Thymus (tissue), 11 donors: ENCODE measurements at regions not wholly inside any gene's neighbourhood (a gene's known extent, or its start where the extent isn't known, plus 50 kb on each side); places are given as distances from the start of the nearest gene placed in this dataset.

Experiments used
- DNase-seq, 9 donors: peaks; one replicate each; pipeline ENCODE4 v3.0.0-alpha.2; 2013; ENCODE audit warnings: low spot score in 9 of 9, low read depth in 6 of 9, missing footprints in 1 of 9
- H3K27ac ChIP-seq, 2 donors: one replicate each; pipeline ENCODE4 v1.5.1; 2013; ENCODE audit warnings: control low read depth in 1 of 2, low read depth in 1 of 2, low read length in 1 of 2, mild to moderate bottlenecking in 1 of 2, moderate library complexity in 1 of 2
- H3K27me3 ChIP-seq, 2 donors: one replicate each; pipeline ENCODE4 v1.5.1; 2013; ENCODE audit warnings: low read length in 1 of 2; ENCODE audit not compliant: control insufficient read depth in 2 of 2, insufficient read depth in 1 of 2
- H3K36me3 ChIP-seq, 2 donors: one replicate each; pipeline ENCODE4 v1.5.1; 2013; ENCODE audit warnings: low read length in 1 of 2, mild to moderate bottlenecking in 1 of 2, moderate library complexity in 1 of 2; ENCODE audit not compliant: control insufficient read depth in 2 of 2, insufficient read depth in 2 of 2
- H3K4me1 ChIP-seq, 2 donors: one replicate each; pipeline ENCODE4 v1.5.1; 2013; ENCODE audit warnings: low read length in 2 of 2; ENCODE audit not compliant: control insufficient read depth in 2 of 2, insufficient read depth in 2 of 2
- H3K4me3 ChIP-seq, 2 donors: one replicate each; pipeline ENCODE4 v1.5.1; 2013; ENCODE audit warnings: low read length in 2 of 2, control low read depth in 1 of 2, mild to moderate bottlenecking in 1 of 2
- H3K9me3 ChIP-seq, 2 donors: one replicate each; pipeline ENCODE4 v1.5.1; 2013; ENCODE audit warnings: low read length in 1 of 2, mild to moderate bottlenecking in 1 of 2; ENCODE audit not compliant: control insufficient read depth in 2 of 2, insufficient read depth in 1 of 2
- WGBS: extraction: QIAGEN DNeasy Blood & Tissue Kit; methylation state at CpG from one replicate; pipeline ENCODE4 v1.1.7; 2013; 5-methylcytosine and 5-hydroxymethylcytosine counted together
- donor health status: healthy.

- Histone ChIP-seq H3K27me3 (no peaks in the 10 kb centered on the region), H3K36me3 (no peaks in the 10 kb centered on the region), H3K9me3 (no peaks in the 10 kb centered on the region), H3K4me3 (no peak overlapping the region), H3K27ac (no peak overlapping the region), H3K4me1 (no peaks in the 10 kb centered on the region)
- no peak for DNase-seq
- WGBS, result 95% methylated on average over 2 of the region's 2 CpGs
These were observed 118.4 kb downstream of the NXNL2 start for GRCh38 chr9:88653406-88653805.

DNA sequence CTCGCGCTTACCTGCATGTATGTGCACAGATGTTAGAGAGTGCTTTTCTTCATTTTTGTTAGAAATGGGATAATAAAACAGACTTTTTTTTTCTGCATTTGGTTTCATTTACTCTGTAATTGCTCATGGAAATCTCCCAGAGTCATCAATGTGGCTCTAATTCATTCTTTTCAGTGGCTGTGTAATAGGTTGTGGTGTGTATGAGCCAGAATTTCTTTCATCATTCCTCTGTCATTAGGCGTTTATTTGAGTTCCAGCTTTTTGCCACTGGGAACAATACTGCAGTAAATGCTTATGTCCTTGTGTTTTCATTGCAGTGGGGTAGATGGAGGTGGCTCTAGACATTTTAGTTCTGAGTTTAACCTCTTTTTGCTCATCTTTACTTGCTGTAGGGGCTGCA is 118.9 kb downstream of the NXNL2 start:
- DNase-seq, result no peak
- WGBS, result 95% methylated on average over 3 of the region's 3 CpGs
- no peaks in the 10 kb centered on the region for H3K4me1 ChIP-seq

GRCh38 chr9:88657893-88658292 is 122.9 kb downstream of the NXNL2 start:
- Histone ChIP-seq H3K27me3 (no peaks in the 10 kb centered on the region), H3K36me3 (no peaks in the 10 kb centered on the region), H3K9me3 (no peaks in the 10 kb centered on the region), H3K27ac (peak overlapping the region in 1 of 2 donors; percentile 31), H3K4me3 (no peak overlapping the region), H3K4me1 (no peaks in the 10 kb centered on the region)
- WGBS, result 87% methylated on average over 2 of the region's 2 CpGs
- DNase-seq, result no peak

More for the DNA sequence above, 118.9 kb downstream of the NXNL2 start:
- Histone ChIP-seq H3K27me3 (no peaks in the 10 kb centered on the region), H3K36me3 (no peaks in the 10 kb centered on the region), H3K27ac (no peak overlapping the region), H3K9me3 (no peaks in the 10 kb centered on the region), H3K4me3 (no peak overlapping the region)

- Histone ChIP-seq H3K9me3 (no peaks in the 10 kb centered on the region), H3K4me3 (no peak overlapping the region), H3K27me3 (no peaks in the 10 kb centered on the region), H3K4me1 (no peaks in the 10 kb centered on the region), H3K36me3 (no peaks in the 10 kb centered on the region), H3K27ac (peak overlapping the region; percentile 10 to 35)
- 84% methylated on average over 7 of the region's 7 CpGs for WGBS
- peak in 1 of 9 donors; percentile 7 for DNase-seq
These were observed 123.4 kb downstream of the NXNL2 start for GRCh38 chr9:88658311-88658822.

- Histone ChIP-seq H3K4me3 (no peak overlapping the region), H3K27me3 (no peaks in the 10 kb centered on the region), H3K27ac (no peak overlapping the region), H3K36me3 (no peaks in the 10 kb centered on the region), H3K9me3 (no peaks in the 10 kb centered on the region), H3K4me1 (no peaks in the 10 kb centered on the region)
- WGBS, result 96% methylated on average over 2 of the region's 2 CpGs
- peak in 1 of 9 donors; percentile 4 for DNase-seq
These were observed 124.1 kb downstream of the NXNL2 start for GRCh38 chr9:88659126-88659525.

DNA sequence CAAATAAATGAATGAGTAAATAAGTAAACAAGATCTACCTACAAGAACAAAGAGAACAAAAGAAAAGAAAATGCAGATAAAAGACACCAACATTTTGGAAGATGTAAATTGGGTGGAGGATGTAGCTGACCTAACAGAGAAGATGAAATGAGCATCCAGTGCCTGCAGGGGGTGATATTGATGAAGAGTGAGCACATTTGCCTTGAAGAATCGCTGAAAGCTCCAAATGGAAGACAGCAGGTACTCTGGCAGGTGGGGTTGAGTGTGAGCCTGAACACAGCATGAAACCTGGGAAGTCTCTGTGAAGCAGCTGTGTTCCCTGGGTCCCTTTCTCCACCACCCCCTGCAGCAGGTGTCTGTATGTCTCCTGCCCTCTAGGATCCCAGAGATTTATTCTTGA is 125.6 kb downstream of the NXNL2 start:
- Histone ChIP-seq H3K4me1 (no peaks in the 10 kb centered on the region), H3K27me3 (no peaks in the 10 kb centered on the region), H3K36me3 (no peaks in the 10 kb centered on the region), H3K27ac (no peak overlapping the region), H3K4me3 (no peak overlapping the region), H3K9me3 (no peaks in the 10 kb centered on the region)
- peak in 8 of 9 donors; percentile 13 to 62 (median 20) for DNase-seq
- WGBS, result 29% methylated on average over 1 of the region's 1 CpG

- DNase-seq, result no peak
- H3K4me1 ChIP-seq, result no peaks in the 10 kb centered on the region
- 83% methylated on average over 3 of the region's 3 CpGs for WGBS
These were observed 126.8 kb downstream of the NXNL2 start for GRCh38 chr9:88661759-88662158.

DNA sequence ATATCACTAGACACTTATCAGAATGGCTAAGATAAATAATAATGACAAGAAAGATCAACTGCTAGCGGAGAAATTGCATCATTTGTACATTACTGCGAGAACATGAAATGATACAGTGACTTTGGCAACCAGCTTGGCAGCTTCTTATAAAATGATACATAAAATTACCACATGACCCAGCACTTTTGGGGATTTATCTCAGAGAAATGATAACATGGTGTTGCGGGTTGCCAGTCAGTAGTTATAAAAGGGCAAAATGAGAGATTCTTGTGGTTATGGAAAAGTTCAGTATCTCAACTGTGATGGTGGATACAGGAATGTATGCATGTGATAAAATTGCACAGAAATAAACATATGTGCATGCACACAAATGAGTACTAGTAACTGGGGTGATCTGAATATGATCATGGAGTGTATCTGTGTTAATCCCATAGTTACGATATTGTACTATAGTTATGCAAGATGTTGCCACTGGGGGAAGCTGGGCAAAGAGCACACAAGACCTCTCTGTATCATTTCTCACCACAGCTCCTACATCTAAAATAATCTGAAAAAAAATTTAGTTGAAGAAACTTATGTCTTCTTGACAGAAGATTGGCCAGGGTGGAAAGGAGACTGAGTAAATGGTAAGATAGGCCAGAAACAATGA is 128.9 kb downstream of the NXNL2 start:
- Histone ChIP-seq H3K36me3 (no peaks in the 10 kb centered on the region), H3K4me1 (no peaks in the 10 kb centered on the region), H3K4me3 (no peak overlapping the region), H3K9me3 (no peaks in the 10 kb centered on the region), H3K27ac (no peak overlapping the region), H3K27me3 (no peaks in the 10 kb centered on the region)
- WGBS, result 87% methylated on average over 4 of the region's 4 CpGs
- no peak for DNase-seq

More at GRCh38 chr9:88661759-88662158, 126.8 kb downstream of the NXNL2 start:
- Histone ChIP-seq H3K27ac (no peak overlapping the region), H3K36me3 (no peaks in the 10 kb centered on the region), H3K27me3 (no peaks in the 10 kb centered on the region), H3K9me3 (no peaks in the 10 kb centered on the region), H3K4me3 (no peak overlapping the region)

GRCh38 chr9:88664773-88665172 is 129.8 kb downstream of the NXNL2 start:
- WGBS, result 92% methylated on average over 8 of the region's 8 CpGs
- no peak for DNase-seq
- H3K9me3 ChIP-seq, result no peaks in the 10 kb centered on the region

More at GRCh38 chr9:88664773-88665172, 129.8 kb downstream of the NXNL2 start:
- H3K27me3 ChIP-seq, result no peaks in the 10 kb centered on the region
- no peaks in the 10 kb centered on the region for H3K4me1 ChIP-seq
- H3K27ac ChIP-seq, result no peak overlapping the region
- no peaks in the 10 kb centered on the region for H3K36me3 ChIP-seq
- H3K4me3 ChIP-seq, result no peak overlapping the region
